Activated CD4-positive, alpha-beta memory T cell treated with anti-CD3 and anti-CD28 coated beads for 36 hours (primary cell): ENCODE measurements at regions not wholly inside any gene's neighbourhood (a gene's known extent, or its start where the extent isn't known, plus 50 kb on each side); places are given as distances from the start of the nearest gene placed in this dataset.

Experiments
- CTCF ChIA-PET: fragments of 350-600 bp; sonication (Branson Sonifier 250); formaldehyde crosslinking; loops from one replicate; lab custom pipeline; 2021; ENCODE audit warnings: antibody characterized with exemption, inconsistent platforms; lab: Charles Lee
- POLR2A ChIA-PET: fragments of 350-600 bp; sonication (Branson Sonifier 250); formaldehyde crosslinking; loops from one replicate; lab custom pipeline; 2021; ENCODE audit warnings: antibody characterized with exemption; lab: Charles Lee
- DNase-seq: peaks from one replicate; pipeline ENCODE4 v3.0.0-alpha.2; 2020
- H3K27ac Mint-ChIP-seq: one replicate; pipeline ENCODE4 v1.8.0; 2021; ENCODE audit warnings: mixed read lengths
- H3K27me3 Mint-ChIP-seq: one replicate; pipeline ENCODE4 v1.8.0; 2021; ENCODE audit warnings: mixed read lengths
- H3K36me3 Mint-ChIP-seq: one replicate; pipeline ENCODE4 v1.8.0; 2021; ENCODE audit warnings: mixed read lengths
- H3K4me1 Mint-ChIP-seq: one replicate; pipeline ENCODE4 v1.8.0; 2021; ENCODE audit warnings: low read depth, mixed read lengths
- H3K4me3 Mint-ChIP-seq: one replicate; pipeline ENCODE4 v1.8.0; 2021; ENCODE audit warnings: mild to moderate bottlenecking, mixed read lengths
- H3K9me3 Mint-ChIP-seq: one replicate; pipeline ENCODE4 v1.8.0; 2021; ENCODE audit warnings: mixed read lengths
- intact Hi-C: fragments of 100-400 bp; cut with micrococcal nuclease; formaldehyde crosslinking; loops from one replicate; pipeline ENCODE4 v1.15.1; 2023

GRCh38 chr3:162015856-162016255, 519.2 kb downstream of the OTOL1 start:
- Mint-ChIP-seq H3K4me3 (no peak overlapping the region), H3K36me3 (no peaks in the 10 kb centered on the region), H3K4me1 (no peaks in the 10 kb centered on the region), H3K9me3 (peaks cover 10% of the 10 kb centered on the region), H3K27ac (no peak overlapping the region), H3K27me3 (no peaks in the 10 kb centered on the region)
- CTCF ChIA-PET, result no interaction called here
- intact Hi-C loops, result no loop called here
- DNase-seq, result no peak
- POLR2A ChIA-PET, result no interaction called here

- CTCF ChIA-PET, result no interaction called here
- Mint-ChIP-seq H3K36me3 (no peaks in the 10 kb centered on the region), H3K27me3 (no peaks in the 10 kb centered on the region), H3K4me3 (no peak overlapping the region), H3K9me3 (peaks cover 4% of the 10 kb centered on the region), H3K27ac (no peak overlapping the region), H3K4me1 (no peaks in the 10 kb centered on the region)
- DNase-seq, result no peak
- POLR2A ChIA-PET, result no interaction called here
- intact Hi-C loops, result no loop called here
These were observed 523.2 kb downstream of the OTOL1 start for GRCh38 chr3:162019817-162020216.

GRCh38 chr3:162021206-162021605, 524.6 kb downstream of the OTOL1 start:
- Mint-ChIP-seq H3K27ac (no peak overlapping the region), H3K9me3 (peaks cover 4% of the 10 kb centered on the region), H3K4me3 (no peak overlapping the region), H3K4me1 (no peaks in the 10 kb centered on the region), H3K36me3 (no peaks in the 10 kb centered on the region), H3K27me3 (no peaks in the 10 kb centered on the region)
- CTCF ChIA-PET, result interaction anchor here (0.6 kb wide), 1 partner anchor 514 kb away, joined by 3 read pairs; no protein-coding TSS in a partner anchor
- POLR2A ChIA-PET, result no interaction called here
- DNase-seq, result no peak
- intact Hi-C loops, result no loop called here

- Mint-ChIP-seq H3K27ac (no peak overlapping the region), H3K36me3 (no peaks in the 10 kb centered on the region), H3K4me3 (no peak overlapping the region), H3K27me3 (no peaks in the 10 kb centered on the region), H3K4me1 (no peaks in the 10 kb centered on the region), H3K9me3 (peaks cover 7% of the 10 kb centered on the region)
- intact Hi-C loops, result no loop called here
- ChIA-PET POLR2A (no interaction called here), CTCF (no interaction called here)
- DNase-seq, result no peak
These were observed 526.3 kb downstream of the OTOL1 start for GRCh38 chr3:162022911-162023310.

GRCh38 chr3:162029736-162030135, 533.1 kb downstream of the OTOL1 start:
- Mint-ChIP-seq H3K27ac (no peak overlapping the region), H3K4me1 (no peaks in the 10 kb centered on the region)
- intact Hi-C loops, result no loop called here

GRCh38 chr3:162034368-162034767, 537.8 kb downstream of the OTOL1 start:
- H3K27ac Mint-ChIP-seq, result no peak overlapping the region
- peaks cover 4% of the 10 kb centered on the region for H3K9me3 Mint-ChIP-seq
- intact Hi-C loops, result no loop called here
- no peaks in the 10 kb centered on the region for H3K27me3 Mint-ChIP-seq
- no peak overlapping the region for H3K4me3 Mint-ChIP-seq
- H3K4me1 Mint-ChIP-seq, result no peaks in the 10 kb centered on the region
- CTCF ChIA-PET, result no interaction called here
- POLR2A ChIA-PET, result no interaction called here
- H3K36me3 Mint-ChIP-seq, result no peaks in the 10 kb centered on the region
- DNase-seq, result no peak

More at GRCh38 chr3:162029736-162030135, 533.1 kb downstream of the OTOL1 start:
- no peaks in the 10 kb centered on the region for H3K27me3 Mint-ChIP-seq
- no peak for DNase-seq
- ChIA-PET CTCF (no interaction called here), POLR2A (no interaction called here)
- H3K9me3 Mint-ChIP-seq, result peaks cover 9% of the 10 kb centered on the region
- H3K36me3 Mint-ChIP-seq, result no peaks in the 10 kb centered on the region
- H3K4me3 Mint-ChIP-seq, result no peak overlapping the region

GRCh38 chr3:162041622-162042021, 545.0 kb downstream of the OTOL1 start:
- ChIA-PET POLR2A (no interaction called here), CTCF (no interaction called here)
- no peak for DNase-seq
- H3K36me3 Mint-ChIP-seq, result no peaks in the 10 kb centered on the region
- H3K9me3 Mint-ChIP-seq, result peaks cover 1% of the 10 kb centered on the region
- intact Hi-C loops, result no loop called here
- no peak overlapping the region for H3K27ac Mint-ChIP-seq
- no peak overlapping the region for H3K4me3 Mint-ChIP-seq
- H3K27me3 Mint-ChIP-seq, result no peaks in the 10 kb centered on the region
- H3K4me1 Mint-ChIP-seq, result no peaks in the 10 kb centered on the region

- H3K27me3 Mint-ChIP-seq, result no peaks in the 10 kb centered on the region
- DNase-seq, result no peak
- H3K36me3 Mint-ChIP-seq, result no peaks in the 10 kb centered on the region
- no peak overlapping the region for H3K4me3 Mint-ChIP-seq
- no peaks in the 10 kb centered on the region for H3K4me1 Mint-ChIP-seq
- intact Hi-C loops, result no loop called here
- CTCF ChIA-PET, result no interaction called here
- H3K9me3 Mint-ChIP-seq, result peaks cover 19% of the 10 kb centered on the region
- H3K27ac Mint-ChIP-seq, result no peak overlapping the region
- POLR2A ChIA-PET, result no interaction called here
These were observed 556.0 kb downstream of the OTOL1 start for GRCh38 chr3:162052636-162053035.

GRCh38 chr3:162072656-162073164, 576.1 kb downstream of the OTOL1 start:
- H3K36me3 Mint-ChIP-seq, result no peaks in the 10 kb centered on the region
- intact Hi-C loops, result no loop called here
- peaks cover 6% of the 10 kb centered on the region for H3K9me3 Mint-ChIP-seq
- H3K27me3 Mint-ChIP-seq, result no peaks in the 10 kb centered on the region
- DNase-seq, result no peak
- H3K4me3 Mint-ChIP-seq, result no peak overlapping the region
- ChIA-PET CTCF (no interaction called here), POLR2A (no interaction called here)
- no peak overlapping the region for H3K27ac Mint-ChIP-seq
- H3K4me1 Mint-ChIP-seq, result no peaks in the 10 kb centered on the region

GRCh38 chr3:162073422-162073975, 576.9 kb downstream of the OTOL1 start:
- CTCF ChIA-PET, result no interaction called here
- peaks cover 9% of the 10 kb centered on the region for H3K9me3 Mint-ChIP-seq
- no peak overlapping the region for H3K27ac Mint-ChIP-seq
- DNase-seq, result no peak
- H3K36me3 Mint-ChIP-seq, result no peaks in the 10 kb centered on the region
- POLR2A ChIA-PET, result no interaction called here
- H3K4me3 Mint-ChIP-seq, result no peak overlapping the region
- no peaks in the 10 kb centered on the region for H3K27me3 Mint-ChIP-seq
- intact Hi-C loops, result no loop called here
- no peaks in the 10 kb centered on the region for H3K4me1 Mint-ChIP-seq

GRCh38 chr3:162077108-162077507, 580.5 kb downstream of the OTOL1 start:
- Mint-ChIP-seq H3K36me3 (no peaks in the 10 kb centered on the region), H3K4me3 (no peak overlapping the region), H3K27ac (no peak overlapping the region), H3K4me1 (no peaks in the 10 kb centered on the region), H3K27me3 (no peaks in the 10 kb centered on the region), H3K9me3 (peaks cover 15% of the 10 kb centered on the region)
- ChIA-PET CTCF (no interaction called here), POLR2A (no interaction called here)
- DNase-seq, result no peak
- intact Hi-C loops, result no loop called here

GRCh38 chr3:162082516-162082915, 585.9 kb downstream of the OTOL1 start:
- H3K36me3 Mint-ChIP-seq, result no peaks in the 10 kb centered on the region
- H3K9me3 Mint-ChIP-seq, result peaks cover 12% of the 10 kb centered on the region
- DNase-seq, result no peak
- no peaks in the 10 kb centered on the region for H3K4me1 Mint-ChIP-seq
- ChIA-PET POLR2A (no interaction called here), CTCF (no interaction called here)
- intact Hi-C loops, result no loop called here
- H3K27me3 Mint-ChIP-seq, result no peaks in the 10 kb centered on the region
- H3K27ac Mint-ChIP-seq, result no peak overlapping the region
- no peak overlapping the region for H3K4me3 Mint-ChIP-seq

GRCh38 chr3:162087361-162087760, 590.8 kb downstream of the OTOL1 start:
- no peak for DNase-seq
- Mint-ChIP-seq H3K36me3 (no peaks in the 10 kb centered on the region), H3K4me1 (no peaks in the 10 kb centered on the region), H3K27me3 (no peaks in the 10 kb centered on the region), H3K9me3 (peaks cover 26% of the 10 kb centered on the region), H3K27ac (no peak overlapping the region), H3K4me3 (no peak overlapping the region)
- ChIA-PET POLR2A (no interaction called here), CTCF (no interaction called here)
- intact Hi-C loops, result no loop called here
